MM.1S (cell line): ENCODE measurements at regions not wholly inside any gene's neighbourhood (a gene's known extent, or its start where the extent isn't known, plus 50 kb on each side); places are given as distances from the start of the nearest gene placed in this dataset.

Source experiments
- DNase-seq: peaks from one replicate; pipeline ENCODE4 v3.0.0-alpha.2; 2015
- H2AFZ ChIP-seq: fragments of 300-600 bp; sonication (generic); 2 replicates; pipeline ENCODE4 v1.6.0; 2016; ENCODE audit warnings: antibody characterized with exemption, low read length
- H3F3A ChIP-seq: fragments of 300-600 bp; sonication (generic); 2 replicates; pipeline ENCODE4 v1.6.1; 2016; ENCODE audit warnings: mild to moderate bottlenecking, antibody characterized with exemption, low read length, moderate library complexity, mixed read lengths; ENCODE audit not compliant: insufficient read depth
- H3K27ac ChIP-seq: fragments of 300-600 bp; sonication (generic); 2 replicates; pipeline ENCODE4 v1.5.1; 2016; ENCODE audit warnings: mild to moderate bottlenecking, low read length
- H3K27me3 ChIP-seq: fragments of 300-600 bp; sonication (generic); replicated peaks from 2 replicates; pipeline ENCODE4 v1.6.0; 2016; ENCODE audit warnings: low read length; ENCODE audit not compliant: insufficient read depth
- H3K36me3 ChIP-seq: fragments of 300-600 bp; sonication (generic); replicated peaks from 2 replicates; pipeline ENCODE4 v1.6.1; 2016; ENCODE audit warnings: mild to moderate bottlenecking, low read length, mixed read lengths; ENCODE audit not compliant: insufficient read depth
- H3K4me1 ChIP-seq: fragments of 300-600 bp; sonication (generic); 2 replicates; pipeline ENCODE4 v1.6.1; 2016; ENCODE audit warnings: low read length, mixed read lengths
- H3K4me2 ChIP-seq: fragments of 300-600 bp; sonication (generic); 2 replicates; pipeline ENCODE4 v1.6.0; 2016; ENCODE audit warnings: low read depth, low read length
- H3K4me3 ChIP-seq: fragments of 300-600 bp; sonication (generic); 2 replicates; pipeline ENCODE4 v1.5.1; 2016; ENCODE audit warnings: low read length, mixed read lengths
- H3K79me2 ChIP-seq: fragments of 300-600 bp; sonication (generic); 2 replicates; pipeline ENCODE4 v1.6.1; 2016; ENCODE audit warnings: mixed run types, low read length, mixed read lengths
- H3K9ac ChIP-seq: fragments of 300-600 bp; sonication (generic); 2 replicates; pipeline ENCODE4 v1.6.1; 2016; ENCODE audit warnings: low read length, mixed read lengths
- H3K9me2 ChIP-seq: fragments of 300-600 bp; sonication (generic); replicated peaks from 2 replicates; pipeline ENCODE4 v1.6.1; 2016; ENCODE audit warnings: mild to moderate bottlenecking, low read length, mixed read lengths; ENCODE audit not compliant: insufficient read depth
- H3K9me3 ChIP-seq: fragments of 300-600 bp; sonication (generic); replicated peaks from 2 replicates; pipeline ENCODE4 v1.6.1; 2016; ENCODE audit warnings: mild to moderate bottlenecking, low read length, mixed read lengths; ENCODE audit not compliant: insufficient read depth
- H4K20me1 ChIP-seq: fragments of 300-600 bp; sonication (generic); 2 replicates; pipeline ENCODE4 v1.6.1; 2016; ENCODE audit warnings: mild to moderate bottlenecking, low read length, moderate library complexity, mixed read lengths; ENCODE audit not compliant: insufficient read depth
- EZH2 ChIP-seq: fragments of 300-600 bp; sonication (generic); optimal IDR thresholded peaks from 2 replicates; pipeline ENCODE3; 2017; ENCODE audit warnings: low read depth, mild to moderate bottlenecking, antibody characterized with exemption, low read length, mixed read lengths
- EZH2phosphoT487 ChIP-seq: fragments of 300-600 bp; sonication (generic); IDR thresholded peaks from 2 replicates; pipeline ENCODE4 v1.6.1; 2018; ENCODE audit warnings: antibody characterized with exemption, low read length
- TF ChIP-seq, protein P1 (sequence below): fragments of 300-600 bp; sonication (generic); IDR thresholded peaks from 2 replicates; pipeline ENCODE4 v1.5.1; 2016; ENCODE audit warnings: antibody characterized with exemption, low read length, mixed read lengths

- H3K9me3 ChIP-seq = no peaks in the 10 kb centered on the region
- peaks cover 10% of the 10 kb centered on the region; the same call in 1 of the 2 replicates for H3K4me1 ChIP-seq
- H3K27ac ChIP-seq = peak overlapping the region; percentile 92
- H4K20me1 ChIP-seq = no peaks in the 10 kb centered on the region
- H3K4me3 ChIP-seq = no peak overlapping the region; the same call in 1 of the 2 replicates
- no peaks in the 10 kb centered on the region for H3K27me3 ChIP-seq
- DNase-seq = peak; percentile 73
- H3K79me2 ChIP-seq = no peaks in the 10 kb centered on the region
- H2AFZ ChIP-seq = no peak overlapping the region
- no peaks in the 10 kb centered on the region for H3K9me2 ChIP-seq
- H3K9ac ChIP-seq = peak overlapping the region; percentile 37; the same call in 1 of the 2 replicates
- H3K4me2 ChIP-seq = peak overlapping the region; percentile 49
- 0 out of 2 replicates have a peak, but pooled peaks cover 6% of the 10 kb centered on the region for H3F3A ChIP-seq
- no peaks in the 10 kb centered on the region for H3K36me3 ChIP-seq
- TF ChIP-seq EZH2 (no peak), EZH2phosphoT487 (no peak)
- TF ChIP-seq, protein P1, sequence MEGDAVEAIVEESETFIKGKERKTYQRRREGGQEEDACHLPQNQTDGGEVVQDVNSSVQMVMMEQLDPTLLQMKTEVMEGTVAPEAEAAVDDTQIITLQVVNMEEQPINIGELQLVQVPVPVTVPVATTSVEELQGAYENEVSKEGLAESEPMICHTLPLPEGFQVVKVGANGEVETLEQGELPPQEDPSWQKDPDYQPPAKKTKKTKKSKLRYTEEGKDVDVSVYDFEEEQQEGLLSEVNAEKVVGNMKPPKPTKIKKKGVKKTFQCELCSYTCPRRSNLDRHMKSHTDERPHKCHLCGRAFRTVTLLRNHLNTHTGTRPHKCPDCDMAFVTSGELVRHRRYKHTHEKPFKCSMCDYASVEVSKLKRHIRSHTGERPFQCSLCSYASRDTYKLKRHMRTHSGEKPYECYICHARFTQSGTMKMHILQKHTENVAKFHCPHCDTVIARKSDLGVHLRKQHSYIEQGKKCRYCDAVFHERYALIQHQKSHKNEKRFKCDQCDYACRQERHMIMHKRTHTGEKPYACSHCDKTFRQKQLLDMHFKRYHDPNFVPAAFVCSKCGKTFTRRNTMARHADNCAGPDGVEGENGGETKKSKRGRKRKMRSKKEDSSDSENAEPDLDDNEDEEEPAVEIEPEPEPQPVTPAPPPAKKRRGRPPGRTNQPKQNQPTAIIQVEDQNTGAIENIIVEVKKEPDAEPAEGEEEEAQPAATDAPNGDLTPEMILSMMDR = no peak
These were observed 443.9 kb downstream of the FGF9 start for GRCh38 chr13:22114630-22115311.

- no peaks in the 10 kb centered on the region for H3K36me3 ChIP-seq
- no peaks in the 10 kb centered on the region for H3K9me3 ChIP-seq
- H3K27me3 ChIP-seq = no peaks in the 10 kb centered on the region
- no peak overlapping the region for H3K4me2 ChIP-seq
- H3K9ac ChIP-seq = no peak overlapping the region
- H4K20me1 ChIP-seq = no peaks in the 10 kb centered on the region
- no peaks in the 10 kb centered on the region for H3K79me2 ChIP-seq
- no peak overlapping the region for H3K27ac ChIP-seq
- TF ChIP-seq EZH2phosphoT487 (no peak), EZH2 (no peak)
- TF ChIP-seq, protein P1 = no peak
- no peak overlapping the region for H3K4me3 ChIP-seq
- 0 out of 2 replicates have a peak, but pooled peaks cover 6% of the 10 kb centered on the region for H3F3A ChIP-seq
- no peak overlapping the region for H2AFZ ChIP-seq
- DNase-seq = no peak
- H3K9me2 ChIP-seq = no peaks in the 10 kb centered on the region
- H3K4me1 ChIP-seq = peaks cover 10% of the 10 kb centered on the region; the same call in 1 of the 2 replicates
These were observed 447.3 kb downstream of the FGF9 start for GRCh38 chr13:22118158-22118557.

- H3K9ac ChIP-seq = no peak overlapping the region
- no peaks in the 10 kb centered on the region for H3K27me3 ChIP-seq
- no peak overlapping the region for H3K4me2 ChIP-seq
- no peaks in the 10 kb centered on the region for H3K9me3 ChIP-seq
- TF ChIP-seq EZH2phosphoT487 (no peak), EZH2 (no peak)
- TF ChIP-seq, protein P1 = no peak
- no peak overlapping the region for H2AFZ ChIP-seq
- no peak for DNase-seq
- no peak overlapping the region for H3K27ac ChIP-seq
- no peaks in the 10 kb centered on the region for H3K36me3 ChIP-seq
- no peaks in the 10 kb centered on the region for H4K20me1 ChIP-seq
- no peaks in the 10 kb centered on the region for H3F3A ChIP-seq
- H3K4me1 ChIP-seq = peaks cover 2% of the 10 kb centered on the region; the same call in 1 of the 2 replicates
- no peak overlapping the region for H3K4me3 ChIP-seq
- H3K9me2 ChIP-seq = no peaks in the 10 kb centered on the region
- no peaks in the 10 kb centered on the region for H3K79me2 ChIP-seq
These were observed 449.8 kb downstream of the FGF9 start for GRCh38 chr13:22120646-22121045.
